Urinary bladder (tissue), 3 donors: ENCODE measurements at regions not wholly inside any gene's neighbourhood (a gene's known extent, or its start where the extent isn't known, plus 50 kb on each side); places are given as distances from the start of the nearest gene placed in this dataset.
"Not testable (repeated sequence)": the region's sequence is repeated elsewhere in the genome, so short reads cannot be mapped to it uniquely, and the experiment has no call there.

Experiments
- DNase-seq: peaks from one replicate; pipeline ENCODE4 v3.0.0-alpha.2; 2015; ENCODE audit errors: extremely low spot score
- H3K27ac ChIP-seq: one replicate; pipeline ENCODE4 v1.5.1; 2013; ENCODE audit warnings: low read depth, mild to moderate bottlenecking, moderate library complexity
- H3K36me3 ChIP-seq: one replicate; pipeline ENCODE4 v1.6.1; 2013; ENCODE audit warnings: mild to moderate bottlenecking, moderate library complexity; ENCODE audit not compliant: insufficient read depth
- H3K4me1 ChIP-seq: one replicate; pipeline ENCODE4 v1.6.1; 2013; ENCODE audit warnings: mild to moderate bottlenecking, moderate library complexity; ENCODE audit not compliant: insufficient read depth
- H3K4me3 ChIP-seq: one replicate; pipeline ENCODE4 v1.5.1; 2013; ENCODE audit warnings: low read depth, low read length
- WGBS: extraction: QIAGEN DNeasy Blood & Tissue Kit; methylation state at CpG from one replicate; pipeline ENCODE4 v1.1.7; 2013; 5-methylcytosine and 5-hydroxymethylcytosine counted together
- donor health status: healthy with polysubstance abuse.
- donor health status: healthy.

GRCh38 chr4:169909897-169910296 is 116.3 kb downstream of the MFAP3L start:
- no peak overlapping the region for H3K27ac ChIP-seq
- no peaks in the 10 kb centered on the region for H3K36me3 ChIP-seq
- no peak overlapping the region for H3K4me3 ChIP-seq
- DNase-seq: no peak
- WGBS: 55% methylated on average over 2 of the region's 2 CpGs
- H3K4me1 ChIP-seq: no peaks in the 10 kb centered on the region

GRCh38 chr4:169909479-169909878 is 116.7 kb downstream of the MFAP3L start:
- Histone ChIP-seq H3K36me3 (no peaks in the 10 kb centered on the region), H3K4me3 (no peak overlapping the region), H3K4me1 (no peaks in the 10 kb centered on the region), H3K27ac (no peak overlapping the region)
- no peak for DNase-seq
- 60% methylated on average over 9 of the region's 9 CpGs for WGBS

- DNase-seq: no peak
- WGBS: 78% methylated on average over 1 of the region's 1 CpG
- Histone ChIP-seq H3K4me3 (no peak overlapping the region), H3K36me3 (no peaks in the 10 kb centered on the region), H3K4me1 (no peaks in the 10 kb centered on the region), H3K27ac (no peak overlapping the region)
Measured at GRCh38 chr4:169907705-169908104, 118.5 kb downstream of the MFAP3L start.

- DNase-seq: no peak
- 59% methylated on average over 1 of the region's 1 CpG for WGBS
- Histone ChIP-seq H3K4me3 (no peak overlapping the region), H3K27ac (no peak overlapping the region), H3K4me1 (no peaks in the 10 kb centered on the region), H3K36me3 (no peaks in the 10 kb centered on the region)
Measured at GRCh38 chr4:169906821-169907220, 119.4 kb downstream of the MFAP3L start.

- Histone ChIP-seq H3K27ac (no peak overlapping the region), H3K4me1 (no peaks in the 10 kb centered on the region), H3K4me3 (no peak overlapping the region), H3K36me3 (no peaks in the 10 kb centered on the region)
- 83% methylated on average over 2 of the region's 2 CpGs for WGBS
- DNase-seq: no peak
Measured at GRCh38 chr4:169906104-169906503, 120.1 kb downstream of the MFAP3L start.

- no peak overlapping the region for H3K4me3 ChIP-seq
- WGBS: 81% methylated on average over 9 of the region's 9 CpGs
- peaks cover 1% of the 10 kb centered on the region for H3K36me3 ChIP-seq
- DNase-seq: no peak
- H3K27ac ChIP-seq: no peak overlapping the region
- H3K4me1 ChIP-seq: no peaks in the 10 kb centered on the region
Measured at GRCh38 chr4:169902658-169903345, 123.4 kb downstream of the MFAP3L start.

- H3K36me3 ChIP-seq: peaks cover 1% of the 10 kb centered on the region
- WGBS: 81% methylated on average over 6 of the region's 6 CpGs
- H3K27ac ChIP-seq: no peak overlapping the region
- H3K4me1 ChIP-seq: no peaks in the 10 kb centered on the region
- H3K4me3 ChIP-seq: no peak overlapping the region
- DNase-seq: no peak
Measured at GRCh38 chr4:169900241-169900845, 125.9 kb downstream of the MFAP3L start.

GRCh38 chr4:169899295-169899694 is 126.9 kb downstream of the MFAP3L start:
- no peaks in the 10 kb centered on the region for H3K4me1 ChIP-seq
- WGBS: 86% methylated on average over 2 of the region's 2 CpGs
- H3K27ac ChIP-seq: no peak overlapping the region
- DNase-seq: no peak
- peaks cover 1% of the 10 kb centered on the region for H3K36me3 ChIP-seq
- no peak overlapping the region for H3K4me3 ChIP-seq

GRCh38 chr4:169898095-169898494 is 128.1 kb downstream of the MFAP3L start:
- H3K4me3 ChIP-seq: no peak overlapping the region
- no peak overlapping the region for H3K27ac ChIP-seq
- no peaks in the 10 kb centered on the region for H3K4me1 ChIP-seq
- H3K36me3 ChIP-seq: peaks cover 1% of the 10 kb centered on the region
- DNase-seq: no peak

GRCh38 chr4:169894767-169895166 is 131.4 kb downstream of the MFAP3L start:
- WGBS: 96% methylated on average over 4 of the region's 4 CpGs
- H3K4me3 ChIP-seq, DNase-seq, H3K4me1 ChIP-seq, H3K27ac ChIP-seq, H3K36me3 ChIP-seq: not testable (repeated sequence)

- Histone ChIP-seq H3K27ac (no peak overlapping the region), H3K4me3 (no peak overlapping the region), H3K4me1 (no peaks in the 10 kb centered on the region), H3K36me3 (no peaks in the 10 kb centered on the region)
- DNase-seq: no peak
- 61% methylated on average over 2 of the region's 2 CpGs for WGBS
Measured at GRCh38 chr4:169885893-169886292, 128.1 kb upstream of the HPF1 start.

GRCh38 chr4:169881769-169882168 is 124.0 kb upstream of the HPF1 start:
- Histone ChIP-seq H3K4me1 (no peaks in the 10 kb centered on the region), H3K27ac (no peak overlapping the region), H3K36me3 (no peaks in the 10 kb centered on the region), H3K4me3 (no peak overlapping the region)
- no peak for DNase-seq
- WGBS: 85% methylated on average over 1 of the region's 1 CpG

- Histone ChIP-seq H3K4me1 (no peaks in the 10 kb centered on the region), H3K36me3 (no peaks in the 10 kb centered on the region), H3K4me3 (no peak overlapping the region), H3K27ac (no peak overlapping the region)
- no peak for DNase-seq
- WGBS: 40% methylated on average over 3 of the region's 3 CpGs
Measured at GRCh38 chr4:169870507-169870906, 112.8 kb upstream of the HPF1 start.

GRCh38 chr4:169869490-169869889 is 111.7 kb upstream of the HPF1 start:
- WGBS: 57% methylated on average over 5 of the region's 5 CpGs
- DNase-seq: no peak
- Histone ChIP-seq H3K27ac (no peak overlapping the region), H3K4me3 (no peak overlapping the region), H3K36me3 (no peaks in the 10 kb centered on the region), H3K4me1 (no peaks in the 10 kb centered on the region)
